ENCODE measurements at regions not wholly inside any gene's neighbourhood (a gene's known extent, or its start where the extent isn't known, plus 50 kb on each side); places are given as distances from the start of the nearest gene placed in this dataset.
"Not testable (repeated sequence)": the region's sequence is repeated elsewhere in the genome, so short reads cannot be mapped to it uniquely, and the experiment has no call there.

- no peaks in the 10 kb centered on the region for H3K4me1 ChIP-seq
- intact Hi-C loops (cut with DNase I; ENCODE audit: low total_unique reads), result no loop called here
Measured at GRCh38 chr9:88623698-88624097, 88.7 kb downstream of the NXNL2 start.

GRCh38 chr9:88628114-88628513, 93.1 kb downstream of the NXNL2 start:
- no peak overlapping the region for H3K27ac ChIP-seq

More at GRCh38 chr9:88623698-88624097, 88.7 kb downstream of the NXNL2 start:
- Histone ChIP-seq H3K36me3 (no peaks in the 10 kb centered on the region), H3K27ac (no peak overlapping the region), H3K27me3 (replicated peaks in 1 of 7) (no peaks in the 10 kb centered on the region), H3K9me3 (peaks cover 0 to 3% (median 0%) of the 10 kb centered on the region in 8 donors), H3K4me3 (no peak overlapping the region)
- no peak for DNase-seq
- no peak for TF ChIP-seq POLR2AphosphoS5 (IDR thresholded peaks at IDR 0.05)
- TF ChIP-seq POLR2A (IDR thresholded peaks at IDR 0.05), result no peak
- TF ChIP-seq, protein P1, sequence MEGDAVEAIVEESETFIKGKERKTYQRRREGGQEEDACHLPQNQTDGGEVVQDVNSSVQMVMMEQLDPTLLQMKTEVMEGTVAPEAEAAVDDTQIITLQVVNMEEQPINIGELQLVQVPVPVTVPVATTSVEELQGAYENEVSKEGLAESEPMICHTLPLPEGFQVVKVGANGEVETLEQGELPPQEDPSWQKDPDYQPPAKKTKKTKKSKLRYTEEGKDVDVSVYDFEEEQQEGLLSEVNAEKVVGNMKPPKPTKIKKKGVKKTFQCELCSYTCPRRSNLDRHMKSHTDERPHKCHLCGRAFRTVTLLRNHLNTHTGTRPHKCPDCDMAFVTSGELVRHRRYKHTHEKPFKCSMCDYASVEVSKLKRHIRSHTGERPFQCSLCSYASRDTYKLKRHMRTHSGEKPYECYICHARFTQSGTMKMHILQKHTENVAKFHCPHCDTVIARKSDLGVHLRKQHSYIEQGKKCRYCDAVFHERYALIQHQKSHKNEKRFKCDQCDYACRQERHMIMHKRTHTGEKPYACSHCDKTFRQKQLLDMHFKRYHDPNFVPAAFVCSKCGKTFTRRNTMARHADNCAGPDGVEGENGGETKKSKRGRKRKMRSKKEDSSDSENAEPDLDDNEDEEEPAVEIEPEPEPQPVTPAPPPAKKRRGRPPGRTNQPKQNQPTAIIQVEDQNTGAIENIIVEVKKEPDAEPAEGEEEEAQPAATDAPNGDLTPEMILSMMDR (IDR thresholded peaks at IDR 0.05 in 8 of 11, conservative IDR thresholded peaks at IDR 0.05 in 3 of 11), result no peak

DNA sequence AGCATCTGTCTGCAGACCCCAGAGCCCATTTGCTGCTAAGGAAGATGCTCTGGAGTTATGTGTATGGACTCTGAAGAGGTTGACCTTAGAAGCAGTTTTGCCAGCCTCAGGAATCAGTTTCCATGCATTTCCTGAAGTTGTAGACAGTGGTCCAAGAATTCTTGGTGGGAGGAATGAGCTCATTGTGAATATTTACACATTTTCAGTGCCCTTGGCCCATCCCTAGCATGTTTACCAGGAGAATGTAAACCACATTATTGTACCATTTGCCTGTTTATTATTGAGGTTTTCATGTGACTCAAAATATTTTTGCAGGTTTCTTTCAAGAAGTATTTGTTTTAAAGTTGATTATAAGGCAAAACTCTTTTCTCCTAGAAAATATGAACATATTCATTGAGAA, 93.8 kb downstream of the NXNL2 start:
- H3K27me3 ChIP-seq (replicated peaks in 1 of 7), result no peaks in the 10 kb centered on the region
- H3K4me3 ChIP-seq, result no peak overlapping the region
- TF ChIP-seq, protein P1 (IDR thresholded peaks at IDR 0.05 in 8 of 11, conservative IDR thresholded peaks at IDR 0.05 in 3 of 11), result no peak
- TF ChIP-seq POLR2A (IDR thresholded peaks at IDR 0.05) (no peak), POLR2AphosphoS5 (IDR thresholded peaks at IDR 0.05) (no peak)
- no peaks in the 10 kb centered on the region for H3K36me3 ChIP-seq
- H3K27ac ChIP-seq, result no peak overlapping the region
- DNase-seq, result no peak
- no peaks in the 10 kb centered on the region for H3K4me1 ChIP-seq
- H3K9me3 ChIP-seq, result peaks cover 0 to 7% (median 0%) of the 10 kb centered on the region in 8 donors
- intact Hi-C loops (cut with DNase I; ENCODE audit: low total_unique reads), result no loop called here

More at GRCh38 chr9:88628114-88628513, 93.1 kb downstream of the NXNL2 start:
- Histone ChIP-seq H3K9me3 (peaks cover 0 to 7% (median 0%) of the 10 kb centered on the region in 8 donors), H3K4me1 (no peaks in the 10 kb centered on the region), H3K36me3 (no peaks in the 10 kb centered on the region), H3K4me3 (no peak overlapping the region), H3K27me3 (replicated peaks in 1 of 7) (no peaks in the 10 kb centered on the region)
- intact Hi-C loops (cut with DNase I; ENCODE audit: low total_unique reads), result no loop called here
- WGBS, 5 donors, result 76 to 88% (median 81%) methylated on average over 2 of the region's 2 CpGs
- TF ChIP-seq POLR2AphosphoS5 (IDR thresholded peaks at IDR 0.05) (no peak), POLR2A (IDR thresholded peaks at IDR 0.05) (no peak)
- TF ChIP-seq, protein P1 (IDR thresholded peaks at IDR 0.05 in 8 of 11, conservative IDR thresholded peaks at IDR 0.05 in 3 of 11), result no peak
- no peak for DNase-seq

- H3K27me3 ChIP-seq (replicated peaks in 1 of 7); H3K4me1 ChIP-seq; H3K27ac ChIP-seq; DNase-seq; intact Hi-C loops (cut with DNase I; ENCODE audit: low total_unique reads); H3K4me3 ChIP-seq; H3K36me3 ChIP-seq: not testable (repeated sequence)
- H3K9me3 ChIP-seq, result peaks cover 0 to 13% (median 0%) of the 10 kb centered on the region in 8 donors
- WGBS, 5 donors, result 68 to 87% (median 84%) methylated on average over 3 of the region's 3 CpGs
Measured at GRCh38 chr9:88630574-88630973, 95.6 kb downstream of the NXNL2 start.

GRCh38 chr9:88635151-88635550, 100.2 kb downstream of the NXNL2 start:
- Histone ChIP-seq H3K36me3 (no peaks in the 10 kb centered on the region), H3K9me3 (peaks cover 0 to 33% (median 16%) of the 10 kb centered on the region in 8 donors), H3K4me3 (no peak overlapping the region), H3K4me1 (no peaks in the 10 kb centered on the region), H3K27ac (no peak overlapping the region), H3K27me3 (replicated peaks in 1 of 7) (no peaks in the 10 kb centered on the region)
- intact Hi-C loops (cut with DNase I; ENCODE audit: low total_unique reads), result no loop called here
- TF ChIP-seq, protein P1 (IDR thresholded peaks at IDR 0.05 in 8 of 11, conservative IDR thresholded peaks at IDR 0.05 in 3 of 11), result no peak
- TF ChIP-seq POLR2AphosphoS5 (IDR thresholded peaks at IDR 0.05) (no peak), POLR2A (IDR thresholded peaks at IDR 0.05) (no peak)
- no peak for DNase-seq

Measured in spleen (tissue), 11 donors.